SH-SY5Y (cell line): ENCODE measurements at regions not wholly inside any gene's neighbourhood (a gene's known extent, or its start where the extent isn't known, plus 50 kb on each side); places are given as distances from the start of the nearest gene placed in this dataset.

ENCODE experiments used
- GATA2 ChIP-seq: IDR thresholded peaks from 2 replicates; pipeline ENCODE4 v1.6.1; 2011; ENCODE audit warnings: mild to moderate bottlenecking, low read depth, low read length
- GATA3 ChIP-seq: IDR thresholded peaks from 2 replicates; pipeline ENCODE4 v1.6.1; 2011; ENCODE audit warnings: low read depth, mild to moderate bottlenecking, low read length, moderate library complexity

GRCh38 chr3:78163379-78163778 is 1123.5 kb downstream of the ROBO2 start:
- TF ChIP-seq GATA2 (no peak), GATA3 (no peak)
